ENCODE measurements at regions not wholly inside any gene's neighbourhood (a gene's known extent, or its start where the extent isn't known, plus 50 kb on each side); places are given as distances from the start of the nearest gene placed in this dataset.

DNA sequence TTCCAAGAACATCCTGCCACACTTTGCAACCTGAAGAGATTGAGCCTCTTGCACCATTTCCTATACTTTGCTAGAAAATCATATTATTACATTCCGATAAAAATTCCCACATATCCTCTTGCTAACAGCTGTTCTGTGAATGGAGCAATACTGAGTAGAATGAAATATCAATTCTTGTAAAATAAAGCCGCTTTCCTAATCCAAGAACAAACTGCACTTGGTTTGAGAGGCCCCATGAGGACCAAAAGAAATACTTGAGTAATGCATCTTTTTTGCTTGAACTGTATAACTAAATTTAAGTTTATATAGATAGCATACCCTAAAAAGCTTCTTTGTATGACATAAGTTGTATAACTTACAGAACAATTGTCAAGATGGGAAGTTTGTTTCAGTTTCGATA, 632.4 kb upstream of the SLC8A1 start:
- no peak for DNase-seq

DNA sequence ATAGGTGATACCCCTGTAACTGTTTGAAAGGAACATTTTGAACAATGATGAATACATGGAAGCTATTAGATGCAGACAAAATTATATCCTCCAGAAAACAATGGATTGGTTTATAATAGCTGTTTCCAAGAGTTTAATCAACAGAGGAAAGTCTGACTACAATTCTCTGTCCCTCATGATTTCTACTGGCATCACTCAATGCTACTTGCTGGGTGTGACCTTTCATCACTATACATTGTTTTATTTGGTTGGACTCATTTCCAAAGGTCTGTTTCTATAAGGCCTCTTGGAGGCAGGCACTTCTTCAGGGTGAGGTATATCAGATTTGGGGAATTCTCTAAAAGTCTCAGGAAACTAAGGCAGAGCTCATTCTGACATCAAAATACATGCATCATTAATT, 636.1 kb upstream of the SLC8A1 start:
- DNase-seq: no peak

DNA sequence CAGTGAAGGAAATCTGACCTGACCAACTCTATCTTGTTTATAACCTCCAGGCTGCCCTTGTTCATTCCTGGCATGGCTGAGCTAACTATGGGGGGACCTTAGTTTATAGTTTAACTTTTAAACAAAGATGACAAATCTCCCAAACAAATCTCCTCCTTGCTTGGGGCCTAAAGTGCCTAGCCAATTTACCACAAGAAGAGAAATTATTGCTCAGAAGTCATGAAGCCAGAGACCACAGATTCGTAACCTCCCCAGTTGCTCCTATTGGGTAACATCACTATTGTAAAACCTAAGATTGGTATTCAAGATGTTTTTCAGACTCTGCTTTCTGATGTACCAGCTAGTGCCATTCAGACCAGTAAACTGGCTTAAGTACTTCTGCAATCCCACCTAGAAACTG, 649.4 kb upstream of the SLC8A1 start:
- no peak for DNase-seq

DNA sequence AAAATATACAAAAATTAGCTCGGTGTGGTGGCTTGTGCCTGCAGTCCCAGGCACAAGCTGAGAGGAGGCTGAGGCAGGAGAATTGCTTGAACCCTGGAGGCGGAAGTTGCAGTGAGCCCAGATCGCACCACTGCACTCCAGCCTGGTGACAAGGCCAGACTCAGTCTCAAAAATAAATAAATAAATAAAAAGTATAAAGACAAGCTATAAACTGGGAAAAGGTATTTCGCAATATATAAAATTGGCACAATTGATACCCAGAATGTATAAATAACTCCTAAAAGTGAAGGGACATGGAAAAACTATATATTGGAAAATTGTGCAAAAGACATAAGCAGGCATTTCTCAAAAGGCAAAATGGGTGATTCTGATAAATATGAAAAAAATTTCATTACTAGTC, 657.9 kb upstream of the SLC8A1 start:
- DNase-seq: no peak

DNA sequence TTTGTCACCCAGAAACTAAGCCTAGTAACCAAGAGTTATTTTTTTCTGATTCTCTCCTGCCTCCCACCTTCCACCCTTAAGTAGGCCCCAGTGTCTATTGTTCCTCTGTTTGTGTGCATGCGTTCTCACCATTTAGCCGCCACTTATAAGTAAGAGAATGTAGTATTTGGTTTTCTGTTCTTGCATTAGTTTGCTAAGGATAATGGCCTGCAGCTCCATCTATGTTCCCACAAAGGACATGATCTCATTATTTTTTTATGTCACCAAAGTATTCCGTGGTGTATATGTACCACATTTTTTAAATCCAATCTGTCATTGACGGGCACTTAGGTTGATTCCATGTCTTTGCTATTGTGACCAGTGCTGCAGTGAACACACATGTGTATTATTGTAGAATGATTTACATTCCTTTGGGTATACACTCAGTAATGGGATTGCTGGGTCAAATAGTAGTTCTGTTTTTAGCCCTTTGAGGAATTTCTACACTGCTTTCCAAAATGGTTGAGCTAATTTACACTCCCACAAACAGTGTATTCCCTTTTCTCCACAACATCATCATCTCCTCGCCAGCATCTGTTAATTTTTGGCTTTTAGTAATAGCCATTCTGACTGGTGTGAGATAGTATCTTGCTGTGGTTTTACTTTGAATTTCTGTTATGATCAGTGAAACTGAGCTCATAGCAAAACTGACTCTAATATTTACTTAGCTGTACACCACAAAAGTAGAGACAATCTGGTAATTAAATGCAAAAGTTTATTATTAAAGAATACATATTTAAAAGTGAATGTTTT, 660.1 kb upstream of the SLC8A1 start:
- DNase-seq: no peak

DNA sequence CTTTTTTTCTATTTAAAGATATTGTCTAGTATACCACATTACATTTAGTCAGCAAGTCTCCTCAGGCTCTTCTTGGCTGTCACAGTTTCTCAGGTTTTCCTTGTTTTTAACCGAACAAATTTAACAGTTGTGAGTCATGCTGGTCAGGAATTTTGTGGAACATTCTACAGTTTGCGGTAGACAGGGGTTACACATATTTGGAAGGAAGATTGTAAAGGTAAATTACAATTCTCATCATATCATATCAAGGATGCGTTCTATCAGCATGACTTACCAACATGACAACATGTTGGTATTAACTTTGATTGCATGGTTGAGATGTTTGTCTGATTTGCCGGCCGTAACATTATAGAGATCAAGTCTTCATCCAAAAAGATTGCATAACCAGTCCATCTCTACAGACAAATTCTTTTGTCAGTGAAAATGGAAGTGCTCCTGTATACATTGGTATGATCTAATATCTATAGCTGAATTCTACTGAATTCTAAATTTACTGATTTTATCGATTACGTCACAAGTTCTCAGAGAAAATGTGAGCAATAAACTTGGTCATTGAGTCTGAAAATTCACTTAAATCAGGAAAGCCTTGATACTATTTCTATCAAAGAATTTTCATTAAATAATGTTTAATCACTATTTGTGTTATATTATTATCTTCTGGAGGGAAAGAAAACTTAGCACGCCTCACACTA, 664.4 kb upstream of the SLC8A1 start:
- DNase-seq: no peak

DNA sequence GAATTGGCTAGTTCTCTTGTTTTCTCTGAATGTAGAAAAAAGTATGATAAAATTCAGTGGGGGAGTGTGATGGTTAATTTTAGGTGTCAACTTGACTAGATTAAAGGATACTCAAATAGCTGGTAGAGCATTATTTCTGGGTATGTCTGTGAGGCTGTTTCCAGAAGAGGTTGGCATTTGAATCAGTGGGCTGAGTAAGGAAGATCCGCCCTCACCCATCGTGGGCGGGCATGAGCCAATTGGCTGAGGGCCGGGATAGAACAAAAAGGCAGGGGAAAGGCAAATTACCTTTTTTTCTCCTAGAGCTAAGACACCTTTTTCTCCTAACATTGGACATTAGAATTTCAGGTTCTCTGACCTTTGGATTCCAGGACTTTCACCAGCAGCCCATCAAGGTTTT, 667.6 kb upstream of the SLC8A1 start:
- DNase-seq: no peak

DNA sequence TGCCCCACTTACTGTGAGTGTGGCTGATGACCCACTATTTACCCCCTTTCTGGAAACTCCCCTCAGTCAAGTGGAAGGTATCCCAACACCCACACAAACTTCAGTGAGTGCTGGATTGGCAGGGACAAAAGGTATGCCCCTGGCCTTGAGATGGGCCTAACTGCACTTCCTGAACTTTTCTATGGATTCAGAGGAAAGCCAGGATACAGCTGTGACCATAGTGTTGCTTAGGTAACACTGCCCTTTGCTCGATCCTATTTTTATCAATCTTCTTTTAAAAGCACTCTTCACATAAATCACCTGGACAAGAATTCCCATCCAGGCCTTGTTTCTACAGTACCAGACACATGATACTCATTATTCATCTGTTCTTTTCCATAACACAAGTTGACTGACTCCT, 671.5 kb upstream of the SLC8A1 start:
- DNase-seq: no peak

DNA sequence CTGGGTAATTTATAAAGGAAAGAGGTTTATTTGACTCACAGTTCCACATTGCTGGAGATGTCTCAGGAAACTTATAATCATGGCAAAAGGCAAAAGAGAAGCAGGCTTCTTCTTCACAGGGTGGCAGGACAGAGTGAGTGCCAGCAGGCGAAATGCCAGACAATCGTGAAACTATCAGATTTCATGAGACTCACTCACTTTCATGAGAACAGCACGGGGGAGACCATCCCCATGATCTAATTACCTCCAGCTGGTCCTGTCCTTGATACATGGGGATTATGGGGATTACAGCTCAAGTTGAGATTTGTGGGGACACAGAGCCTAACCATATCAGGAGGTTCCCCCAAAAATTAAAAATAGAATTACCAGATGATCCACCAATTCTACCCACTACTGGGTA, 675.5 kb upstream of the SLC8A1 start:
- DNase-seq: no peak

DNA sequence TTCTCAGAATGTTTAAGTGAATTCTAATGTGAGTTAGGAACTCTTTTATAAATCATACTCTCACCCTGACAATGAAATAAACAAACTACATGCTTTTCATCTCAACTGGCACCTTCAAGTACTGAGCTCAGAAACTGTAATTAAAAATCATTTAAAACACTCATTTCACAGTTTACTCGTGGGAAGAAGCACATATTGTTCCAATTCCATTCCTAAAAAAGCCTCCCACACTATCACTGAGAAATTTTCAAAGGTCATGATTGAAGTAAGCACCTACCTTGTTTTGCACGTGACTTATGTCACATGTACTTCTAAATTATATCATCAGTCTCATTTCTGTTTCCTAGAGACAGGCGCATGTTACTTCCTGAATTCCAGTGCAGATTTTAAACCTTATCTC, 678.1 kb upstream of the SLC8A1 start:
- DNase-seq: no peak

DNA sequence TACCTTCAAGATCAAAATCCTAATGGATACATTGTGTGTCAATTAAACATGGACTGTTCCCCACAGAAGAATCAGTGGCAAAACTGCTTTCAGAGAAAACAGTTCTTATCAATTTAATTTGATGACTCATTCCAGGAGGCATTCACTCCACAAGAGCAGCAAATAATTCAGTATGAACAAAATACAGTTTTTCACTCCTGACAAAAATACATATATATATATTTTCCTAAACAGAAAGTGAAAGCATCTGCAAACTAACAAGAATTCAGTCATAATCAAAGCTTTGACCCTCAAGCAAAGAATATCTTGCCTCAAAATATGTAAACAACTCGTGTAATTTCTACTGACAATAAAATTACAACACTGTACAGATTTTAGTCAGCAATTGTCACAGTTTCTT, 685.1 kb upstream of the SLC8A1 start:
- DNase-seq: no peak

DNA sequence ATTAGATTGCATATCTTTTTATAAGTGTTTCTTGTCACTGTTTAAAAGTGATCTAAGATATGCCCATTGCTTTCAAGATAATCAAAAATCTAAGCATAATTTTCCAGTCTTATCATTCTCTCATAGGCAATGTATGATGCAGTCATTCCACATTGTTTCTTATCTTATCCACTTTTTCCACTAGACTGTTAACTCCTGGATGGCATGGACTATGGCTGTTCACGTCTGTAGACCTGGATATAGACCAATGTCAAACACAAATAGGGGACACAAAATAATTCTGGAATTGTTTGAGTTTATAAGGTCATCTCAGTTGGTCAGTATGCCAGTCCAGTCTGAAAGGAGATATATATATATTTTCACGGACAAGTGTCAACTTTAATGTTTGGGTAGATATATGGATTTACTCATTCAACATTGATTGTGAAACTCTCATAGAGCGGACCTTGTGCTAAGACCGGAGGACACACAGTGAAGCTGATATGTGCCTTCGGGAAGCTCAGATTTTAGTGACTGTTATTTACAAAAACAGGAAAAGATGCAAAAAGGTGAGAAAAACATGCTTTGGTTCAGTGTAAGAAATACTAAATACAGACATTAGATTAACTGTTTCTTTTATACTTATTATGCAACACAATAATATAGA, 689.4 kb upstream of the SLC8A1 start:
- DNase-seq: no peak

DNA sequence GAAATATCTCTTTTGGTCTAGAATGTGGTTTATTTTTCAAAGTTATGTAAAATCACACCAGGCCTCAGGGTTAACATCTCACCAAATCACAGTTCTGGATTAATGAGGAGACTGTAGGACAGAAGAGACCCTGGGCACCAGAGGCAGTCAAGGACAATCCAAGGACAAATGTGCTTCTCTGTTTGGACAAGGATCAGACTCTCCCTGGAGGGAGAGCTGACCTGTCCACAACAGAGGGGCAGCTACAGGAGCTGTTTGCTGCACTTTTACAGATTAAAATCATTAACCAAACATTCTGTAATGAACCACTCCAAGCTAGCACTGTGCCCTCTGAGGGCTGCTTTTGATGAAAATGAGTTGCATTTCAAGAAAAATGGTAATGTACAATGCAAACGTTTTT, 690.6 kb upstream of the SLC8A1 start:
- no peak for DNase-seq

DNA sequence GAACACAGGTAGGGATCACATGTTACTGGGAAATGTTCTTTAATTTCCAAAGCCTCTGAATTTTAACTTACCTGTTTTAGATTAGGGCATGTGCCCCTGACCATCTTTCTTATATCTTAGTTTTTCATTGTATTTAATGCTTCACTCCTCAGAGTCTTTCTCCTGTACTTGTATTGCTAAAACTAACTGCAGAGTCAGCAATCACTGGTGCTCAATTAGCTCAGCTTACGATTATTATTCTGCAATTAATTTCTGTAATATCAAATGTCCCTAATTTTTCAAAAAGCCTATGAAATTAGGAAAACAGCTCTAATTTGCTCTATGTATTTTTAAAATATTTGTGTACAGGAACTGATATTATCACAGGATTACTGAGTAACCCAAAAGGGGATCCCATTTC, 693.2 kb upstream of the SLC8A1 start:
- DNase-seq: no peak

DNA sequence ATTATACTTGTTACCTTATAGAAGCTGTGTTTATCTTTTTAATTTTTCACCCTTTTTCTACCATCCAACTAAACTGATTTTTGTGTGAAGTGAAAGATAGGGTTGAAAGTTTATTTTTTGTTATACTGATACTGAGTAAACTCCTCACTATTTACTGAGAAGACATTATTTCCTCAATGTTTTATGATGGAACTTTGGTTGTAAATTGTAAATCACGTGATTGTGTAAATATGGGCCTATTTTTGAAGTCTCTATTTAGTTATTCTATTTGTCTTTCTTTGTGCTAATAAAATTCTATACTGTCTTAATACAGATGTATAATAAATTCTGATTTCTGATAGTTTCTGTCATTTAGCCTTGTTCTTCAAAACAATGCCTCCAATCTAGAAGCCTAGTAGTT, 697.2 kb upstream of the SLC8A1 start:
- DNase-seq: no peak

DNA sequence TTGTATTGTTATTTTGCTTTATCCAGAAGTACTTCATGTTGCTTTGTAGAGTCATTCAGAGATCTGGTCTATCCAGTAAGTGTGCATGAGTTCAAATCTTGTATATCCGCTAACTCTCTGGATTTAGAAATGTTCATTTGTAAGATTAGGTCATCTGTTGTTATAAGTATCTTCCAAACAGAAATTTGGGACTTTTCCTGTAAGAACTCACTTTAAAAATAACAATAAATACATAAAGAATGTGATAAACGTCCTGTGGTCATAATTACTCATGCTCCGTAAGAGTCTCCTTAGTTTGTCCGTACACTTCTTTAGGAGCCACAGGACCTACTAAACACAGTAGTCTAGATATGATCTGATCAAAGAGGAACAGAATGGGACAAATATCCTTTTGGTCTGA, 699.9 kb upstream of the SLC8A1 start:
- DNase-seq: no peak

DNA sequence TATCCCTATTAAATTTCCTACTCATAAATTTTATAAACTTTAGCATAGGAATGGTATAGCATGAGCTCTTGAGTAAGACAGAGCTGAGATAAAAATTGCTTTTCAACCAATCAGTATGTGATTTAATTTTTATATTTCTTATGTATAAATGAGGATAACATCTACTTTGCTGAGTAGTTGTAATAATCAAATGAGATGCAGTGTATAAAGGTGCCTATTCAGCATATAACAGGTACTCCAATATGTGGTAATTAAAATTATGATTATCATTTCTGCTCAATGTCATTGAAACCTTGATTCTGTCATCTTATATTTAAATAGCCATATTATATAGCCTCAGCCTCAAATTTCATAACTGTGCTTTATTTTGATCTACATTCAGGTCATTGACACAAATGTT, 700.4 kb upstream of the SLC8A1 start:
- DNase-seq: no peak

DNA sequence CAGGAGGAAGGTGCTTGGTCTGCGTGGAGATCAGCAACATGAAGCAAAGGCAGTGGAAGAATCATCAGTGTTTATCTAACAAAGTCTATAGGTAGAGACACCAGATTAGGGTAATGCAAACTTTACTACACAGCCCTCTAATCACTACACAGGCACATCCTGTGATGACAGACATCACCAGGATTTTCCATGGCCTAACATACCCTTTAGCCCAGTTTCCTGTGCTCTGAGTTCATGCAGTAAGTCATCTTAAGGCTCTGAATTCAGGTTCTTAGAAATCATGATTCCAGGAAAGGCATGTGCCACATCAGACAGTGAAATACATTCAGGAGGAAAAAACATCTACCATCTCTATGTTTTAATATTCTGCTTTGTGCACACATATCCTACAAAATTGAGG, 708.5 kb upstream of the SLC8A1 start:
- DNase-seq: no peak

DNA sequence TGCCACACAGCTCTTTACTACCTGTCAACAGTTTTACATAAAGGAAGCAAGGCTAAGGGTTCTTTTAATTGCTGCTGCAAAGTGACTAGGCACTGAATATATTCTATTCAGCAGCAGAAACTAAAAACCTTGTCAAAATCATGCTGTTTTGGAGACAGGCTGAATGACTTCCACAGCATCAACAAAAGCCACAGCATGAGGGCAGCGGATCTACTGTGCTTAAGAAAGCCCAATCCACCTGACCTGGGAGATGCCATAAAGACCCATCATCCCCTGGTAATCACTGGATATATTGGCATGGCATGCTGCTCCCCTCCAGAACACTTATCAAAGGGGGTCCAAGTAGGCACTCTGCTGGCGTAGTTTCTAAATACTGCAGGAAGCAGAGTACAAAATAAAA, 715.1 kb upstream of the SLC8A1 start:
- no peak for DNase-seq

DNA sequence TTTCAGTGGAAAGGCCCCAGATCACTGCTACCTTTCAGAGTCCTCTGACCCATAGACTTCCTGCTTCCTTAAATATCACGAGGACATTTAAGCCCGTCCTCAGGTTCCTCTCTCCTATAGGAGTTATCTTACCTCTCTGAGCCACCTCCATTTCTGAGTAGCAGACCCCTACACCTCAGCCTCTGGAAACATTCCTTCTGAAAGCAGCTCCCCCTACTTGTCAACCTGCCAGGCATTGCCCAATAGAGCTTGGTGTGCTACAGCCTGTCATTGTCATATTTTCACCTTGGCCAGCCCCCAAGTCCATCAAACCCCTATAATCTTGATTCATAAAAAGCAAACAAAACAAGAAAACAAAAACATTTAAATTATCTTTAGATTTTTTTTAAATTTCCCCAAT, 717.9 kb upstream of the SLC8A1 start:
- no peak for DNase-seq

DNA sequence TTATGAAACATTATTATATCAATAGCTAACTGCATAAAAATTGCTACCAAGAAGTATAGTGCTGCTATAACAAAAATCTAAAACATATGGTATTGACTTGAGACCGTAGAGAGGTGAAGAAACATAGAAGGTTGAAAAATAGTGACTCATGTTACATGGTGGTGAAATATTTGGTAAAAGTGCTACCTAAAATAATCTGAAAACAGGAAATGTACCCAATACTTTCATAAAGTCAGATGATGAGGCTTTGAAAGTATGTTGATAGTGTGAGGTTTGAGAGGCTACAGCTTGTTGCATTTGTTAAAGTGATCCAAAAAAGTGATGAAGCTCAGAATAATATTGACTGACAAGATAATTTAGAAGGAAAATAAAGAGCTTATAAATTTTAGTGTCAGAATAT, 718.7 kb upstream of the SLC8A1 start:
- DNase-seq: no peak

DNA sequence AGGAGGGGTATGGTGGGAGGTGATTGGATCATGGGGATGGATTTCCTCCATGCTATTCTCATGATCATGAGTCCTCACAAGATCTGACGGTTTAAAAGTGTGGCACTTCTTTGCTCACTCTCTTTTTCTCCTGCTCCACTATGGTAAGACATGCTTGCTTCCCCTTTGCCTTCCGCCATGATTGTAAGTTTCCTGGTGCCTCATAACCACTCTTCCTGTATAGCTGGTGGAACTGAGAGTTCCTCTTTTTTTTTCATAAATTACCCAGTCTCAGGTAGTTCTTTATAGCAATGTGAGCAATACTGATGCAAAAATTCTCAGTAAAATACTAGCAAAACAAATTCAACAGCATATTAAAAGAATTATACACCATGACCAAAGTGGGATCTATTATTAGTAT, 728.5 kb upstream of the SLC8A1 start:
- no peak for DNase-seq

DNA sequence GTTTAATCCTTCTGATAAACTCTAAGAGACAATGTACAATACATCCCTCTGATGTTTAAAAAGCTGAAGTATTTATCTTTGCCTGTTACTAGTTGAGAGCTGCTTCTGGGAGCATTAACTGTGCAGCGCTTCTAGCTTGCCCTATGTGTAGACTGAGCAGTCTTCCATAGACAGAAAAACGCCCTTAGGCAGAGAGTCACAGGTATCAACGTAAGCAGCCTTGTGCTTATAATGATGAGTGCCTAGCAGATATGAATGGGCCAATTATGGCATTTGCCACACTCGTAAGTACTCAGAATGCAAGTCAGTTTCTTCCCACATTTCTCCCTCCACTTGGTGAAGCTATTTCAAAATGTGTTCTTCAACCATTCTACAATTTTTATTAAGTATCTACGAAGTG, 731.1 kb upstream of the SLC8A1 start:
- no peak for DNase-seq

DNA sequence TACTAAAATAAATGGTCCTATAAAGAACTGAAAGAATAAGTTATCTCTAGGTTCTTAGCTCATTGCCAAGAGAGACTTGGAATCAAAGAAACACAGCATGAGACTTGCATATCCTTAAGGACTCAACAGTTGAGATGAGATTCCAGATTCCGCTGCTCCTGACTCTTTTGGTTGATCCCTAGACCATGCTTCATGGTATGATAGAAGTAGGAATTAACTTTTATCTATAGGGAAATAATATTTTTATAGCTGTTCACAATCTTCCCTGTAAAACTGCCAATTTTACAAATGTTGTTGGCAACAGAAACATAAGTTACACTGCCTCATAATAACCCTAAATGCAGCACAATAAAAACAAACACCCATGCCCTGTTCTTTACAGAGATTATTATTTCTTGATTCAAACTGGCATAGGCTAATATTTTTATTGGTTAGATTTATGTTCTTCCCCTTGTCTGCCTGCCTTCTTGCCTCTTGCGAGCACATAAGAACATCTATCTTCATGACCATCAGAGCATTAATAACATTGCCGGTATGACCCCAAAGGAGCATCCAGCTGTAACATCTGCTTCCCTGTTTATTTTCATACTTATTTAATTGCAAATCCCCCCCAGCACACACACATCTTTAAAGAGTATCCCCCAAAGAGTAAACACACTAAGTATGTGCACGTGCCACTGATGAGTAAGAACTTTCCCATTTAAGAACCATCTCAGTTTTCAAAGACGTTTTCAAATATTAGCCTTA, 735.7 kb upstream of the SLC8A1 start:
- DNase-seq: no peak
